DMS79 treated with DMSO at 0.1 percent for 48 hours (cell line): ENCODE measurements at regions not wholly inside any gene's neighbourhood (a gene's known extent, or its start where the extent isn't known, plus 50 kb on each side); places are given as distances from the start of the nearest gene placed in this dataset.

Source experiments
- DNase-seq: peaks from one replicate; lab custom pipeline; 2025; lab: John Stamatoyannopoulos, UW

DNA sequence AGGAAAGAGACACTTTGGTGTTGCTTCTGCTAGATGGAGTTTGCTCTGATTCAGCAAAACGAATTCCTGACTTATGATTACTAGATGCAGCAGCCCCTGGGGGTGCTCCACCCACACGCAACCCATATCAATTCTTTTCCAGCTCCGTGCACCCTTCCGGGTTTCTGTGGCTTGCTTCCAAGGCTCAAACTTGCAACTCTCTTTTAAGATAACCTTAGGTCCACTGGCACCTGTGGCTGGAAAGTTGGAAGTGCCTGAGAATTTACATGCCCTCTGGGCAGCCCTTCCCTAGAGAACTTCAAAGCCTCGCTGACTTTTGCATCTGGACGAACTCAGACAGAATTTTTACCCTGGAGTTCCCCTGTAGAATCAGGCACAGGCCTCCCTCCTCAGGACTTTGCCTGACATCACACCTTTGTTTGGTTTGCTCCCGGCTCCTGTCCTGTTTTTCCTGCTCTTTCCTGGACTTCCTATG is 224.9 kb downstream of the SNX18 start:
- no peak for DNase-seq

DNA sequence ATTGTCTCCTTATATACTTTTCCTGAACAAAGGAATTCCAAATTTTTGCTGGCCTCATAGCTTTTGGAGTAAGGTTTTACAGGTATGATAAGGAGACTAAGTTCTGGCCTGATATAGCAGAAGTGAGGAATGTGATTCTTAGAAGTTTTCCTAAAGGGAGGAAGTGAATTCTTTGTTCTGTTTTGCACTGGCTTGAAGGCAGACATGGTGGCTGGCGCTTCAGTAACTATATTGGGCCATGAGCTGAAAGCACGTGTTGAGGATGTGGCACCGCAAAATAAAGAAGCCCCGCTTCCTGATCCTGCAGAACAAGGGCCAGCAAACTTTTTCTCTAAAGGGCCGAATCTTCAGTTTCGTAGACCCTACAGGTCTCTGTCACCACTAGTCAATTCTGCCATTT is 224.2 kb downstream of the SNX18 start:
- no peak for DNase-seq

DNA sequence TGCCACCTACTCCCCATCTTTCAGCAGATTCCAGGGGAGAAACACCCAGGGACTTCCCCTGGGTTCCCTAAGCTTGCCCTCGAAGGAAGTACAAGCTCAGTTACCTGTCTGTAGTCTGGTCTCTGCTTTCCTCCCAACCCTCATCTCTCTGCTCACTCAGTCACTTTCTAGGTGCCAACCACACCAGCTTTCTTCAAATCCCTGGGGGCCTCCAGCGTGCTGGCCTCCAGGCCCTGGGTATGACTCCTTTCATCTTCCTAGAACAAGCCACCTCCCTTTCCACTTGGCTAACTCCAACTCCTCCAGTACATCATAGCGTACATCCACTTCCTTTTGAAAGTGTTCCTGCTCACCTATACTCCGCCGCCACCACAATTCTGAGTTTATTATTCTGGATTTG is 222.6 kb downstream of the SNX18 start:
- DNase-seq: no peak

DNA sequence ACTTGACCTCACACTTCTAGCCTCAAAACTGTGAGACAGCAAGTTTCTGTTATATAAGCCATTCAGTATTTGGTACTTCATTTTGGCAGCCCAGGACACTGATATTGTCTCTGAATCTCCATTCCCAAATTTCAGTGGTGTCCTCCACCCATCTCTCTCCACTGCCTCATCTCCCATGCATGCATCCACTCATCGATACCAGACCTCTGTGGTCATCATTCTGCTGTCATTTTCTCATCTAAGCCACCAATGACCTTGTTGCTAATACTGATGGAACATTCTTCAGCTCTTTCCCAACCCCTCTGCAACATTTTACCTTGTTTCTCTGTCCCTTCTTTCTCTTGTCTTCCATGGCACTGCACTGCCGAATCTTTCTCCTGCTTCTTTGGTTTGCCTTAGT is 221.8 kb downstream of the SNX18 start:
- DNase-seq: no peak

DNA sequence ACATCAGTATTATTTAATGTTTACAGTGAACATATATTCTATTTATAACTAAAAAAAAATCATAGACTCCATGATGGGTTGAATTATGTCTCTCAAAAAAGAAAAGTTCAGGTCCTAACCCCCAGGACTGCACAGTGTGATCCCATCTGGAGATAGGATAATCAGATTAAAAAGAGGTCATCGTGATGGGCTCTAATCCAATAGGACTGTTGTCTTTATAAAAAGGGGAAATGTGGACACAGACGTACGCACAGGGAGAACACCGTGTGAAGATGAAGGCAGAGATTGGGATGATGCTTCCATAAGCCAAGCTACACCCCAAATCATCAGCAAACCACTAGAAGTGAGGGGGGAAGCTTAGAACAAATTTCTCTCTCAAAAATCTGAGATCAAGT is 221.4 kb downstream of the SNX18 start:
- DNase-seq: no peak

DNA sequence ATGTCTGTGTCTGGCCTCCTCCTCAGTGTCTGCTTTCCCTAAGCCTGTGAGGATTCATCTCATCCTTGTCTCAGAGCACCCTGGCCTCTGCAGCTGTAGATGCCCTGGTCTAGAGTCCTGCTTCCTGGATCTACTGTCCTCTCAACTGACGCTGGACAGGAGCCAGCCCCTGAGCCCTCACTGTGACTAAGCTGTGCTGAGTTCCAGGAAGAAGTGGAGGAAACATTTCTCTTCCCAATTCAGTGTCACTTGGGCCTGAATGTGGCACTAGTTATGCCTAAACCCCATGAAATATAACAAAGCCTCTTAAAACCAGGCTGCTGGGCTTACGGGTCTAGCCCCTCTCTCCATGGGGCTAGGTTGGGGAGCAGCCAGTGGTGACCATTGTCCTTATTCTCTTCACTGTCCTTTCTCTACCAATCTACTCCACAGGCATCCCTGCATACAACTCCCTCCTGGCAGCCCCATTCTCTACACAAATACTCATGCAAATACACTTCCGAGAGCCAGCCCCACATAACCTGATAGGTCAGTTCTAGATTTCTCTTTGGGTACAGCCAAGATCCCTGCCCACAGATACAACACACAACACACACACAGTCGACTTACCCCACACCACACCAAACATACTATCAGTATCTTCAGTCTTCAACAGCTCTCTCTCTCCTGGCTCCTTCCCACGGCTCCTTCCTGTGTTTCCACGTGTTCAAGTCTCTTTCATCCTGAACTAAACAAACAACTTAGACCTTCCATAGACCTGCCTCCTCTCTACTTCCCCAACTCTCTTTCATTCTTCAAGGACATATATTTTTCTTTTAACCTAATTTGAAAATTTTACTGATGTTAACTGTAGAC is 220.8 kb downstream of the SNX18 start:
- no peak for DNase-seq

DNA sequence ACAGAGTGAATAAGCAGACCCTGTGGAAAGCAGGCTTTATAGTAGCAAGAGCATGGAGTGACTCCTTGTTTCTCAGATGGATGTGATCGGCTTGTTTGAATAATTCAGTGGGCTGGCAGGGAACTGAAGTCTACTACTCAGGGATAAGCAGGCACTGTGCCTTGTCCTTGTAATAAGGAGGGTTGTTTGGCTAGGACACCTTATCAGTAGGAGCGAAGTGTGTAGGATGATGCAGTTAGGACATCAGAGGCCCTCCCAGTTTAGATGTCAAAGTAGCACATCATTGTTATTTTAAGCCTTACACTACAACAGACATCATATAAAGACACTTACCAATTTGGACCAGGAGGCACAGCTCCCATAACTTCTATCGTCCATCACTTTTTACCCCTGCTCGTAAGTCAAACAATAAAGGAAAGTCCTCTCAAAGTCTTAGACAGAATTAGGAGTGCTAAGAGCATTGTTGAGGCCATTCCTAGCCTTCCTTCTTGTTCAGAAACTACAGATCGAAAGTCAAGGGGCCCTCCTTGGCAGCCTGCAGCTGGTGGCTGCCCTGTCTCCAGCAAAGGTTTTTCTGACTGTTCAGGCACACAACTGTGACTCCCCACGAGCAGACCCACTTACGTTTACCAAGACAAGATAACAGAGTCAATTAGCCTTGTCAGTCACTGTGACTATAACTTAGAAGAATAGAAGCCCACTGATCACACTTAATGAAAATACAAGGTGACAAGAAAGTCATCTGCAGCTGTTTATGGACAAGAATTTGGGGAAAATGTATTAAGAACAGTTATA is 218.6 kb downstream of the SNX18 start:
- DNase-seq: no peak

DNA sequence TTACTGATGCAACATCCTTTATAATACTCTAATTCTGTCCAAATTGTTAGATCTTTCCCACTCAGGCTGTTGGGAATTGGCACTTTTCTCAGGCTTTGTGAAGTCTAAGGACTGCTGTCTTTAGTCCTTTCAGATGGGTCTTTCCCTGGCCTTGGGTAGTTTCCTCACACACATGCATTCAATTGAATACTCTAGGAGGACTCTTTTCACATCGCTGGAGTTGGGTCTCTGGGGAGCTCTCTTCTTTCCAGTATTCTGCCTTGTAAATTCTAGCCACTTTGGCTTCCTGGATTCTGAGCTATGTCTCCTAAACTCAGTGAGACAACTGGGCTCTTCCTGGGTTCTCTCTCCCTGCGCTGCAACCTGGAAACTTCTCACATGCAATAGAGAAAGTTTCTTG is 215.5 kb downstream of the SNX18 start:
- no peak for DNase-seq

DNA sequence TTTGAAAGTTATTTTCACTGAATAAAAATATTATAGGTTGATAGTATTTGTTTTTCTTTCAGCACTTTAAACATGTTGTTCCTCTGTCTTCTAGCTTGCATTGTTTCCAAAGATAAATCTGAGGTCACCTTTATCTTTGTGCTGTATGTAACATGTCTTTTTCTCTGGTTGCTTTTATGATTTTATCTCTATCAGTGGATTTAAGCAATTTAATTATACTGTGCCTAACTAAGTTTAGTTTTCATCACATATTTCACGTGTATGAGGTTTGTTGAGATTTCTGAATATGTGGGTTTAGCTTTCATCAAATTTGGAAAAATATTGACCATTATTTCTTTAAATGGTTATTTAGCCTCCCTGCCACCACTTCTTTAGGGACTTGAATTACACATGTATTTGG is 214.5 kb downstream of the SNX18 start:
- DNase-seq: no peak

DNA sequence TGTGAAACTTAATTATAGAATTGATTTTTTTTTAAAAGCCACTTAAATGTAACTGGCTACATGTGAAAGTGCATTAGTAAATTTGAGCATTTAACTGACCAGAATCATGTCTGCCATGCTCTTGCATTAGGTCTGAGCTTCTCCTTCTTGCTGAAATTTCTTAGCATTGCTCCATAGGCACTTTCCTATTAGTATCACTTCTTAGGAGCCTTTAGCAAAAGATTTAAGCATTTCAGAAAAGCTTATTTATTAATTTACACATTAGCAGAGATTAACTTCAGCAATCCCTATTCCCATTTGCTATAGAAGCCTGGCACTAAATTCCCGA is 211.0 kb downstream of the SNX18 start:
- no peak for DNase-seq

DNA sequence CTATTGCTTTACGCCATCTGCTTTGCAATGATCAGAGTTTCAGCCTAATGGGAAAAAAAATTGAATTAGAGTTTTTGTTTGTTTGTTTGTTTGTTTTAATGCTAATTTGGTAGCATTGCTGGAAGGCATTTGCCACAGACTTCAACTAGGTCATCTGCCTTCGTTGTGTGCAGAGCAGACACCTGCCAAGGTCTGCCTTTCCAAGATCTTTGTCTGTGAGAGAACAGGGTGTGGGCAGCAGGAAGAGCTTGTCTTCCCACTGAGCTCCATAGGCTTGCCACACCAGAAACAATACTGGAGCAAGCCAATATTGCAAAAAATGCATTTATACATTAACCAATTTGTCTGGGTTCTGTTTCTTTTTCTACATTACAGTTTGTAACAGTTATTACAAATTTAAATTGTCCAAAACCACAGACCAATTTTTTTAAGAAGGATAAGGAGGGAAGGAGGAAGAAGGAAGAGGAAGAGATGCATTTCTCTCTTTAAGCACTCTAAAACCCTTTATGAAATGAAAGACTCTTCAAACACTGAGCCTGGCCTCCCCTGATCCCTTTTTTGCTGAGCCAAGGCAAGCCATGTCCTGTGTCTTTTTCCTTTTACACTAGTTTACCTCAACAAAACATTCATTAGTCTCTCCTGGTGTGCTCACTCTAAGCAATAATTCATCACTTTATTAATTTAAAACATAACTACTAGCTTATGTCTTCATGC is 210.5 kb downstream of the SNX18 start:
- no peak for DNase-seq

DNA sequence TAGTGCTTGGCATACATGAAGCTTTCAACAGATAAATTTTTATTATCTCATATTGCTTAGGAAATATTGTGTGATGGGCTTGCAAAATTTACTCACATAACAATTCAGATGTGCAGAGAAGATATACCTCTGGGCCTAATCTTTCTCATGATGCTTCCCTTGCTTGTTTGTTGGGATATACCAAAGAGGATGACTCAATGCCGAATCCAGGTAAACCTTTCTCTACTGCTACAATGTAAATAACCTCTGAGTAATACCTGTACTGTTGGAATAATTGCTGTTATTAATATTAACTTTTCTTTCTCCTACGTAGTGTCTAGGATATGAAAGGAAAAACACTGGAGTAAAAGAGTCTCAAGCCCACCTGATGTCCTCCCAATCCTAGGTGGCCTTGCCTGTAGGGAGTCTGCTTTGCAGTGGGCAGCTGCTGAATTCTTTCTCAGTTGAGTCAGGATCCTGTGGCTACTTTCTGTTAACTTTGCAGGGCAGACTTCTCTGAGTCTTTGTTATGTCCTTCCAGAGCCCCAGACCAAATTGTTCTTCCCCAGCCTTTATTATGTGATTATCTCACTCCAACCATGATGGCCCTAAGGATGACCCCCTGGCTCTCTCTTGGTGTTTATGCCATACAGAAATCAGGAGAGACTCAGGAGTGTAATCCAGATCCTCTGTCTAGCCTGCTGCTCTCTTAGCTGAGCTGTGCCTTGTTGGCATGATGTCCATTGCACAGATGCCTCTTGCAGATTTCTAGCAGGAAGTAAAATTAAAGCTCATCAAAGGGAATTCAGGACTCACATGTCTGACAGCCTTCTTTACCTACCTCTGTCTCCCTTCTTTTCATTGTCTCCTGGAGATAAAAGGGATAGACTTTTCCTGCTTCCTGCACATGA is 208.1 kb downstream of the SNX18 start:
- DNase-seq: no peak

DNA sequence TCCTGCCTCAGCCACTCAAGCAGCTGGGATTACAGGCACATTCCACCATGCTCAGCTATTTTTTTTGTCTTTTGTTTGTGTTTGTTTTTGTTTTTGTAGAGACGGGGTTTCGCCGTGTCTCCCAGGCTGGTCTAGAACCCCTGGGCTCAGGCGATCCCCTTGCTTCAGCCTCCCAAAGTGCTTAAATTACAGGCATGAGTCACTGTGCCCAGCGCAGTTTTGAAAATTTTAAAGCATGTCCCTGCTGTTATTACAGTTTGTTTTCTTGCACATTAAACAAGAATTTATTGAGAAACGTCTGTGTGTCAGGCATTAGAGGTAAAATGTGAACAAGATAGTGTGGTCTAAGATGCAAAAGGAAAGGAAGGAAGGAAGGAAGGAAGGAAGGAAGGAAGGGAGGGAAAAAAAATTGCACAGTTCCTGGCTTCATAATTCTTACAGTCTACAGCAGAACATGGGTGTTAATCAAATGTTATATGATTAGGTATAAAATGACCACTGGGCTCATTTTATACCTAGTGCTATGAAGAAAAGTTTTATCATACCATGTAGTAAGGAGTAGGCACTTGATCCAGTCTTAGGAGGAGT is 205.4 kb downstream of the SNX18 start:
- no peak for DNase-seq

DNA sequence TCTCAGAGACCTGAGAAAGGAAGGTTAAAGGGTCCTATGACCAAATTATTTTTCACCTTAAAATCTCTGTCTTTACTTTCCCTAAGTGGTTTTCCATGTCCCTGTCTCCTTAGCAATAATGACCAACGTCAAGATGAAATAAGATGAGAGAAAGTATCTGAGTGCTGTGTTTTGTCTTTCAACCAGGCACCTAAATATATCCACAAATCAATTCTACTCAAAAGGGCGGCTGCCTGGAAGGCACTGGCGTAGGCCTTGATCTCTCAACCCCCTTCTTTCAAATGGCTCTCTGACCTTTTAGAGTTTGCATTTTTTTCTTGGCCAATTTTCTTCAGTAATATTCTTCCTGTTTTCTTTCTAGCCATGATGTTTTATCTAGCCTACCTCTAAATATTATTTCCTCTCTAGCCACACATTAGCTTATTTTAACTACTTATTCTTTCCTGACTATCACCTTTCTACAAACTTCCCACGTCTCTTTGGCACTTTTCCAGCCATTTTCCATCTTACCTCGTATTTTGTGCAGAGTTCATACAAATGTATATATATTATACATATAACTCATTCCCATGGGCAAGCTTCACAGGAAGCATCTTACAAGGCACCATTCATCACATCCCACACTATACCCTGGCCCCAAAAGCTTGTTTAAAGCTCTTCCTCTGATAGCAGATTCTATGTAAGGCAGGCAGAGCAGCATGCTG is 204.5 kb downstream of the SNX18 start:
- no peak for DNase-seq

DNA sequence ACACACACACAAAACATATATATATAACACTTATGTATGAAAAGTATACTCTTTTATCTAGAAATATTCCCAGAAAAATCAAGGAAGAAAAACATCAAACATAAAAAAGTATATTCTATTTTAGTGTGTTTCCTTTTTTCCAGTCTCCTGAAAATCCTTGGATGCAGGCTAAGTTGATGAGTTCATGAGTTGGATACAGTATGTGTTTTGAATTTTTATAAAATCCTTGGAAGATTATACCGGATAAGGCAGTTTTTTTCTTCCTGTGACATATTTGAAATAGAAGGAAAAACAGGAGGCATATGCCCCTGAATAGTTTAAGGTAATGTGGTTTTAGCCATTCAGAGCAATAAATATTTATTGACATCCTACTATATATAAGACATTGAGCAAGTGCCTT is 203.6 kb downstream of the SNX18 start:
- DNase-seq: no peak

DNA sequence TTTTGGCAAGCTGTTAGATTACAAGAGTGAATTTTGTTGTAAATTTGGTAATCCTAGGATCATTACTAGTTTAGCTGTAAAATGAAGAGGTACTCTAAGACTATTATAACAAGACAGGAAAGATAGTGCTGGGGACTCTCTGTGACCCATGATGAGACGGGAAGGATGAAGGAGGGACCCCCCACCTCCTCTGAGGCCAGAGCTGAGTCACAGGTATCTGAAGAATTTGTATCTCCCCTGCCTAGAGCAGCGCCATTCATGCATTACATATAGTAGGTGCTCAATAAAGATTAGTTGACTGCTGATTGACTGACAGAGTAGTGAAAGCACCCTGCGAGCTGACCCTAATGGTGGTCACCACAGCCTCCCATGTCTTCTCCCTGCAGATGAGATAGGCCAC is 202.8 kb downstream of the SNX18 start:
- DNase-seq: no peak

DNA sequence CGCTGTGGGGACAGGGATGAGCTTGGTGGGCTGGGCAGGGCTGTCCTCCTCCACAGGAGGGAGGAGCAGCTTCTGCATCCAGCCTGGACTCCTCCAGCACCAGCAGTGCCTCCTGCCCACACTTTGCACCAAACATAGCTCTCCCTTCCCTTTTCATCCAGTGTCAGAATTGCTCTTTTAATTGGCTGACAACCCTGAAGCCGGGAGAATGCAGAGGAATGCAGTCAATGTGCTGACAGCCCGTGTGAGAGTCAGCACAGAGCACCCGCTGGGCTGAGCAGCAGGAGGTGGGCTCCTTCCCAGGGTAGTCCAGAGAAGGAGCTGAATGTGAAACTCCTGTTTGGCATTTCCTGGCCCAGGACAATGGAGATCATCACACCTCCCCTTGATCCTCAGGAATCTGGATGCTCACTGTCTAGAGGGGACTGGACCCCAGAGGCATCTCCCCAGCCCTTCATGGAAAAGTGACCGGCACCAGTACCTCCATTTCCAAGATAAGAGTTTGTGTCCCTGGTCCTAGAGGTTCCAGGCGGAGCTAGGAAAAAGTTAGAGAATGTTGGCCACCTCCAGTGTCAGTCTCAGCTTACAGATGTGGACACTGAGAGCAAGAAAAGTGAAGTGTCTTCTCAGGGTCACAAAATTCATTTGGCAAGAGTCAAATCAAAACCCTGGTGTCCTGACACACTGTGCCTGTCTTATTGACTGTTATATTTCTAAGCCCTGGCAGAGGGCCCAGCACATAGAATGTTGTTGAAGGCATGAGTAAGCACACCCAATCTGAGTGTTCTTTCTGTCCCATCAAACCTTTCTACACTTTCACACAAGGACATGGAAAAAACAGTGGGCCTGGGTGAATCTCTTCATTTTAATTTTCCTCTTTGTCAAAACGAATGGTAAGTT is 202.1 kb downstream of the SNX18 start:
- no peak for DNase-seq

DNA sequence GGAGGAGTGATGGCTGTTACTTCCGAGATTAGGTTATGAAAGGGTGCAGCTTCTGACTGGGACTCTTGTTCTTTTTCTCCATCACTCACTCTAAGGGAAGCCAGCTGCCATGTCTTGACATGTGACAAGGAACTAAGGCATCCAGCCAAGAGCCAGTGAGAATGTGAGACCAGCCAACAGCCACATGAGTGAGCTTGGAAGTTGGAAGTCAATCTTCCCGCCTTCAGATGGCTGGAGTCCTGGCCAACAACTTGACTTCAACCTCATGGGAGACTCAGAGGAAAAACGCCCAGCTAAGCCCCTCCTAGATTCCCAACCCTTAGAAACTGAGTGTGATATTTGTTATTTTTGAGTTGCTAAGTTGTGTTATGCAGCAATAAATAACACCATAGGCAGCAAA is 201.1 kb downstream of the SNX18 start:
- no peak for DNase-seq

DNA sequence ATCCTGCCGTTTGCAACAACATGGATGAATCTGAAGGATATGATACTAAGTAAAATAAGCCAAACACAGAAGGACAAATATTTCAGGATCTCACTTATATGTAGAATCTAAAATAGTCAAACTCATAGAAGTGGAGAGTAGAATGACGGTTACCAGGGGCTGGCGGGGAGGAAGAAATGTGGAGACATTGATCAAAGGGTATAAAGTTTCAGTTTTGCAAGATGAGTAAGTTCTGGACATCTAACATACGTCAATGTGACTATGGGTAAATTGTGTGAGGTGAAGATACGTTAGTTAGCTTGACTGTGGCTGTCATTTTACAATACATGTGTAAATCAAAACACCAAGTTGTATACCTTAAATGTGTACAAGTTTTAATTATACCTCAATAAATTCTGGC is 200.3 kb downstream of the SNX18 start:
- DNase-seq: no peak

DNA sequence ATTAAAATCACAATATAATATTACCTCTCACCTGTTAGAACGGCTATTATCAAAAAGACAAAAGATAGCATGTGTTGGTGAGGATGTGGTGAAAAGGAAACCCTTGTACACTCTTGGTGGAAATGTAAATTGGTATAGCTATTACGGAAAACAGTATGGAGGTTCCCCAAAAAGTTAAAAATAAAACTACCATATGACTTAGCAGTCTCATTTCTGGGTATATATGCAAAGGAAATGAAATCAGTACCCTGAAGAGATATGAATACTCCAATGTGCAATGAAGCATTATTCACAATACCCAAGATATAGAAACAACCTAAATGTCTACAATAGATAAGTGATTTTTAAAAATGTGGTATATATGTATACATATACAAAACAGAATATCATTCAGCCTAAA is 199.9 kb downstream of the SNX18 start:
- no peak for DNase-seq
